ENCODE measurements at regions not wholly inside any gene's neighbourhood (a gene's known extent, or its start where the extent isn't known, plus 50 kb on each side); places are given as distances from the start of the nearest gene placed in this dataset.

DNA sequence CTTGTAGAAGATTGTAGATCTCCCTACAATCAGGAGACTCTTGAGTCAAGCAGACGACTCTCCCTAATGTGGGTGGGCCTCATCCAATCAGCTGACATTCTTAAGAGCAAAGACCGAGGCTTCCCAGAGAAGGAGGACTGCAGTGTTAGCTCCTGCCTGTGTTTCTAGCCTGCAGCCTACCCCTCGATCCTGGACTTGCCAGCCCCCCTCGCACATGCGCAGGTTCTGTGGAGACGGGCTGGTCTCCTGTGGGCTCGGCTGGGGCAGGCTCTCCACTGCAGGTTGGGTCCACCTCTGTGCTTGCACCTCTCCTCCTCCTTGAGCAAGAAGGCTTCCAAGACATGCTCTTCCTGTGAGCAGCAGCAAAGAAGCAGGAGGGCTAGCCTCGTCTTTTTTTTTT lies 185.2 kb upstream of the SOX1 start:
- TF ChIP-seq CTCF (conservative IDR thresholded peaks at IDR 0.05) (no peak), ZFX (IDR thresholded peaks at IDR 0.05) (no peak)

All from C4-2B (cell line).